ENCODE measurements at regions not wholly inside any gene's neighbourhood (a gene's known extent, or its start where the extent isn't known, plus 50 kb on each side); places are given as distances from the start of the nearest gene placed in this dataset.

- no peak overlapping the region for H3K27ac ChIP-seq (ENCODE audit: insufficient read depth, low read length)
- no peak overlapping the region for H2AFZ ChIP-seq (ENCODE audit: low read length)
- no peaks in the 10 kb centered on the region for H3K36me3 ChIP-seq (ENCODE audit: control insufficient read depth, insufficient read depth, low read length)
- no peaks in the 10 kb centered on the region for H3K79me2 ChIP-seq (ENCODE audit: control insufficient read depth, insufficient read depth, low read length)
- no peaks in the 10 kb centered on the region for H3K27me3 ChIP-seq (ENCODE audit: control insufficient read depth, insufficient read depth, low read length)
- H3K9ac ChIP-seq (ENCODE audit: insufficient read depth, low read length) = no peak overlapping the region
- no peak overlapping the region for H3K4me2 ChIP-seq (ENCODE audit: extremely low read depth, insufficient read depth, low read length)
- H3K4me3 ChIP-seq (replicated peaks in 1 of 4; ENCODE audit: control extremely low read depth in 1 of 4, insufficient read depth in 1 of 4, low read depth in 3 of 4, low read length in 4 of 4) = no peak overlapping the region
- H3K4me1 ChIP-seq (ENCODE audit: control insufficient read depth, extremely low read depth, insufficient read depth, low read length) = no peaks in the 10 kb centered on the region
- H3K9me3 ChIP-seq (ENCODE audit: control insufficient read depth, insufficient read depth, low read depth, low read length) = no peaks in the 10 kb centered on the region
- H4K20me1 ChIP-seq (ENCODE audit: control insufficient read depth, extremely low read depth, insufficient read depth, low read length) = no peaks in the 10 kb centered on the region
- no peak for DNase-seq (ENCODE audit: low read depth in 2 of 2)
- TF ChIP-seq CTCF (conservative IDR thresholded peaks at IDR 0.05 in 1 of 2, IDR thresholded peaks at IDR 0.05 in 1 of 2; ENCODE audit: low read depth in 1 of 2, low read length in 2 of 2) (no peak), EZH2 (IDR thresholded peaks at IDR 0.05; ENCODE audit: low read length, missing control alignments) (no peak)
These were observed 248.3 kb downstream of the PHF14 start for GRCh38 chr7:11221984-11222383.

GRCh38 chr7:11224535-11224934, 250.9 kb downstream of the PHF14 start:
- no peak overlapping the region for H3K27ac ChIP-seq (ENCODE audit: insufficient read depth, low read length)
- H3K79me2 ChIP-seq (ENCODE audit: control insufficient read depth, insufficient read depth, low read length) = no peaks in the 10 kb centered on the region
- no peak overlapping the region for H3K4me3 ChIP-seq (replicated peaks in 1 of 4; ENCODE audit: control extremely low read depth in 1 of 4, insufficient read depth in 1 of 4, low read depth in 3 of 4, low read length in 4 of 4)
- H3K27me3 ChIP-seq (ENCODE audit: control insufficient read depth, insufficient read depth, low read length) = no peaks in the 10 kb centered on the region
- H3K9me3 ChIP-seq (ENCODE audit: control insufficient read depth, insufficient read depth, low read depth, low read length) = no peaks in the 10 kb centered on the region
- no peaks in the 10 kb centered on the region for H3K4me1 ChIP-seq (ENCODE audit: control insufficient read depth, extremely low read depth, insufficient read depth, low read length)
- H3K36me3 ChIP-seq (ENCODE audit: control insufficient read depth, insufficient read depth, low read length) = no peaks in the 10 kb centered on the region
- no peak for DNase-seq (ENCODE audit: low read depth in 2 of 2)
- no peak overlapping the region for H2AFZ ChIP-seq (ENCODE audit: low read length)
- no peak overlapping the region for H3K4me2 ChIP-seq (ENCODE audit: extremely low read depth, insufficient read depth, low read length)
- H3K9ac ChIP-seq (ENCODE audit: insufficient read depth, low read length) = no peak overlapping the region
- no peaks in the 10 kb centered on the region for H4K20me1 ChIP-seq (ENCODE audit: control insufficient read depth, extremely low read depth, insufficient read depth, low read length)
- no peak for TF ChIP-seq CTCF (conservative IDR thresholded peaks at IDR 0.05 in 1 of 2, IDR thresholded peaks at IDR 0.05 in 1 of 2; ENCODE audit: low read depth in 1 of 2, low read length in 2 of 2)
- no peak for TF ChIP-seq EZH2 (IDR thresholded peaks at IDR 0.05; ENCODE audit: low read length, missing control alignments)

GRCh38 chr7:11228515-11228914, 254.8 kb downstream of the PHF14 start:
- Histone ChIP-seq H2AFZ (ENCODE audit: low read length) (no peak overlapping the region), H3K9me3 (ENCODE audit: control insufficient read depth, insufficient read depth, low read depth, low read length) (no peaks in the 10 kb centered on the region), H3K4me3 (replicated peaks in 1 of 4; ENCODE audit: control extremely low read depth in 1 of 4, insufficient read depth in 1 of 4, low read depth in 3 of 4, low read length in 4 of 4) (no peak overlapping the region), H3K4me2 (ENCODE audit: extremely low read depth, insufficient read depth, low read length) (no peak overlapping the region), H3K4me1 (ENCODE audit: control insufficient read depth, extremely low read depth, insufficient read depth, low read length) (no peaks in the 10 kb centered on the region), H3K27me3 (ENCODE audit: control insufficient read depth, insufficient read depth, low read length) (no peaks in the 10 kb centered on the region), H3K79me2 (ENCODE audit: control insufficient read depth, insufficient read depth, low read length) (no peaks in the 10 kb centered on the region), H3K36me3 (ENCODE audit: control insufficient read depth, insufficient read depth, low read length) (no peaks in the 10 kb centered on the region), H3K27ac (ENCODE audit: insufficient read depth, low read length) (no peak overlapping the region), H4K20me1 (ENCODE audit: control insufficient read depth, extremely low read depth, insufficient read depth, low read length) (no peaks in the 10 kb centered on the region), H3K9ac (ENCODE audit: insufficient read depth, low read length) (no peak overlapping the region)
- DNase-seq (ENCODE audit: low read depth in 2 of 2) = peak; percentile 11 to 81
- no peak for TF ChIP-seq CTCF (conservative IDR thresholded peaks at IDR 0.05 in 1 of 2, IDR thresholded peaks at IDR 0.05 in 1 of 2; ENCODE audit: low read depth in 1 of 2, low read length in 2 of 2)
- TF ChIP-seq EZH2 (IDR thresholded peaks at IDR 0.05; ENCODE audit: low read length, missing control alignments) = no peak

Data from fibroblast of lung (primary cell).